ENCODE measurements at regions not wholly inside any gene's neighbourhood (a gene's known extent, or its start where the extent isn't known, plus 50 kb on each side); places are given as distances from the start of the nearest gene placed in this dataset.

DNA sequence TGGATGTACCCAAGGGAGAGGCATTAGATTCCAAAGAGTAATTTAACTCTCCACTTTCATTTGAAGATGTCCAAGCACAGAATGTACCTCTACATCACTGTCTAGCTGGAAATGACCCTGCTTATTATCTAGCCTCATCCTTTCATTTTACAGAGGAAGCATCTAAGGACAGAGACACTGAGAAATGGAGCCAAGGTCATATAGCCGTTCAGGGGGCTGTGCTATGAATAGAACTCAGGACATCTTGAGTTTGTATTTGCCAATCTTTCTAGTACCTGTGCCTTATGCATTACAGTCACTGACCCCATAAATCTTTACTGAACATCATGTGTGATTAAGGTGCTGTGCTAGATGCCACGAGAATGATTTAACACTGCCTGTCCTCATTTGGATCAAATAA is 138.2 kb upstream of the SPTLC3 start:
- no peak for TF ChIP-seq SPI1 (IDR thresholded peaks at IDR 0.05; ENCODE audit: borderline replicate concordance, low read depth)
- TF ChIP-seq CTCF (IDR thresholded peaks at IDR 0.05; ENCODE audit: insufficient read depth, low read length) = no peak
- TF ChIP-seq REST (IDR thresholded peaks at IDR 0.05; ENCODE audit: insufficient replicate concordance, low read depth) = no peak
- TF ChIP-seq POLR2AphosphoS5 (IDR thresholded peaks at IDR 0.05; ENCODE audit: low read depth) = no peak

All from HL-60 (cell line).